GM12891 (cell line): ENCODE measurements at regions not wholly inside any gene's neighbourhood (a gene's known extent, or its start where the extent isn't known, plus 50 kb on each side); places are given as distances from the start of the nearest gene placed in this dataset.

Source experiments
- PAX5 ChIP-seq: IDR thresholded peaks from 2 replicates; pipeline ENCODE4 v1.6.1; 2011; ENCODE audit warnings: low read length, moderate library complexity, mild to moderate bottlenecking; ENCODE audit not compliant: insufficient read depth, severe bottlenecking
- POLR2A ChIP-seq: IDR thresholded peaks from 2 replicates; pipeline ENCODE4 v1.6.1; 2011; ENCODE audit warnings: low read depth, low read length, control low read depth
- POLR2AphosphoS5 ChIP-seq: IDR thresholded peaks from 2 replicates; pipeline ENCODE4 v1.6.1; 2011; ENCODE audit warnings: low read depth, low read length, control low read depth
- POU2F2 ChIP-seq: IDR thresholded peaks from 2 replicates; pipeline ENCODE4 v1.6.1; 2011; ENCODE audit warnings: low read depth, mild to moderate bottlenecking, control low read depth, low read length, moderate library complexity
- SPI1 ChIP-seq: IDR thresholded peaks from 2 replicates; pipeline ENCODE4 v1.6.1; 2011; ENCODE audit warnings: low read depth, low read length, control low read depth
- TAF1 ChIP-seq: IDR thresholded peaks from 2 replicates; pipeline ENCODE4 v1.6.1; 2011; ENCODE audit warnings: low read depth, low read length, control low read depth

DNA sequence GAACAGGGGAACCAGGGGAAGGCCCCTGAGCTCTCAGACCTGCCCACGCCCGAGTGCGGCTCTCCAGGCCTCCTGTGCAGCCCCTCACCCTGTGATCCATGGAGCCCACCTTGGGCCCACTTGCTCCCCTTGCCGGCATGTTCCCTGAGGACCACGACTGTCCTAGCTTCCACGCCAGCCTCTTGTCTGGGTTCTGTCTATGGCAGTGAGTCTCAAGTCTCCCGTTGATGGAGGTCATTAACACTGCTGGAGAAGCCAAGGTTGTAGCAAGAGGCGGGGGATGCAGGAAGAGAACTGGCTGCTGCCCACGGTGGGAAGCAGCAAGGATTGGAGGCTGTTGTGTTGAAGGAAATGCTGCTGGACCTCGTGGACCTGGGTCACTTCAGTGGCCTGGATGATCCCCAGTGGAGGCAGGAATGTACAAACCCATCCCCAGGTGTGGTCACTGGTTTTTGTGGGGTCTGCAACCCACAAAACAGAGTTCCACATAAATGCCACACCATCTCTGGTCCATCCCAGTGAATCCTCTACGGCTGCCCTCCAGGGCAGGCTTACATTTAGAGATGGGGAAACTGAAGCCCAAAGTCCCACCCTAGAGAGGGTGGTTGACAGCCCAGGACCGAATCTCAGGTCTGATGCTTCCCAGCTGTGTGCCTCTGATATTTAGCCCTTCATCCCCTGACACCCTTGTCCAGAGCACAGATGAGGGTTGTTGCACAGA is 150.3 kb downstream of the NDUFA10 start:
- no peak for TF ChIP-seq POLR2A
- TF ChIP-seq TAF1 = no peak
- no peak for TF ChIP-seq POLR2AphosphoS5
- TF ChIP-seq SPI1 = no peak
- no peak for TF ChIP-seq POU2F2
- no peak for TF ChIP-seq PAX5
